HepG2 (cell line): ENCODE measurements at regions not wholly inside any gene's neighbourhood (a gene's known extent, or its start where the extent isn't known, plus 50 kb on each side); places are given as distances from the start of the nearest gene placed in this dataset.

ENCODE experiments used
- ATAC-seq: fragments of 200-7000 bp; cut with Tn5 transposase; 3 replicates; pipeline ENCODE4 v1.9.1; 2020; ENCODE audit warnings: mild to moderate bottlenecking, moderate library complexity
- BruUV-seq: library from RNA; stranded (reverse); fragments of 400-500 nt; replicated peaks from 2 replicates; lab custom pipeline; 2021; lab: Mats Ljungman, UMichigan
- CTCF ChIA-PET: fragments of 300-600 bp; formaldehyde crosslinking; extraction: SDS; loops from one replicate; lab custom pipeline; 2021; ENCODE audit warnings: low total read pairs, inconsistent platforms, low intra/inter-chr PET ratio; lab: Yijun Ruan, JAX
- POLR2A ChIA-PET: fragments of 350-600 bp; sonication (Branson Sonifier 250); formaldehyde crosslinking; loops from one replicate; lab custom pipeline; 2020; ENCODE audit warnings: antibody characterized with exemption, inconsistent platforms; lab: Yijun Ruan, JAX
- DNase-seq: peaks from one replicate; pipeline ENCODE4 v3.0.0-alpha.2; 2015; ENCODE audit warnings: low spot score
- FAIRE-seq: peaks from 3 replicates; lab custom pipeline; 2011; peaks lifted over from hg19 to GRCh38; lab: Jason Lieb, UNC
- H2AFZ ChIP-seq: one replicate; pipeline ENCODE4 v1.6.1; 2011; ENCODE audit warnings: low read length, inconsistent platforms
- H3K27ac ChIP-seq: fragments of 300-600 bp; 3 replicates; pipeline ENCODE4 v1.8.0; 2011; ENCODE audit warnings: mixed run types, mild to moderate bottlenecking, mixed read lengths, low read length, inconsistent platforms; ENCODE audit not compliant: insufficient read depth; ENCODE audit errors: extremely low read length
- H3K27me3 ChIP-seq, 2 experiments: fragments of 200-600 bp in 1 of 2; 2 replicates in 1 of 2; 3 replicates in 1 of 2; pipeline versions ENCODE4 v1.6.0 to v1.8.0; 2011; ENCODE audit warnings: low read length in 2 of 2, mild to moderate bottlenecking in 2 of 2, moderate library complexity in 2 of 2, inconsistent platforms in 1 of 2; ENCODE audit not compliant: insufficient read depth in 2 of 2, control insufficient read depth in 1 of 2
- H3K36me3 ChIP-seq, 2 experiments: fragments of 200-600 bp in 1 of 2; replicated peaks in 1 of 2; 2 replicates in 1 of 2; 3 replicates in 1 of 2; pipeline versions ENCODE4 v1.5.1 to v1.8.0; 2011; ENCODE audit warnings: low read length in 2 of 2, inconsistent platforms in 1 of 2; ENCODE audit not compliant: insufficient read depth in 2 of 2, control insufficient read depth in 1 of 2
- H3K4me1 ChIP-seq: 2 replicates; pipeline ENCODE4 v1.5.1; 2012; ENCODE audit warnings: low read length, inconsistent platforms; ENCODE audit not compliant: insufficient read depth
- H3K4me2 ChIP-seq: 2 replicates; pipeline ENCODE4 v1.6.0; 2011; ENCODE audit warnings: low read depth, low read length, inconsistent platforms
- H3K4me3 ChIP-seq, 3 experiments: fragments of 200-600 bp in 1 of 3; sonication (generic), shearing (Covaris generic) in 1 of 3; replicated peaks in 1 of 3; 2 replicates each; pipeline ENCODE4 v1.5.1; 2011 to 2016; ENCODE audit warnings: low read length in 3 of 3, inconsistent platforms in 2 of 3, low read depth in 2 of 3, mild to moderate bottlenecking in 2 of 3, control low read depth in 1 of 3, mixed read lengths in 1 of 3; ENCODE audit not compliant: insufficient read depth in 1 of 3
- H3K79me2 ChIP-seq: one replicate; pipeline ENCODE4 v1.6.1; 2011; ENCODE audit warnings: low read length, inconsistent platforms; ENCODE audit not compliant: insufficient read depth
- H3K9ac ChIP-seq: 2 replicates; pipeline ENCODE4 v1.6.0; 2011; ENCODE audit warnings: mild to moderate bottlenecking, low read depth, low read length, inconsistent platforms; ENCODE audit not compliant: insufficient read depth
- H3K9me3 ChIP-seq: 2 replicates; pipeline ENCODE4 v1.5.1; 2012; ENCODE audit warnings: mild to moderate bottlenecking, low read length
- H4K20me1 ChIP-seq: 2 replicates; pipeline ENCODE4 v1.6.0; 2011; ENCODE audit warnings: inconsistent platforms, mild to moderate bottlenecking, low read length, moderate library complexity; ENCODE audit not compliant: insufficient read depth
- CCDC6 ChIP-seq: sonication (generic); formaldehyde crosslinking; IDR thresholded peaks from 2 replicates; pipeline ENCODE4 v1.8.1; 2022; ENCODE audit warnings: mild to moderate bottlenecking, missing genetic modification reagents, moderate library complexity
- DMAP1 ChIP-seq: IDR thresholded peaks from 2 replicates; pipeline ENCODE4 v1.6.1; 2016
- DNMT3B ChIP-seq: conservative IDR thresholded peaks from 2 replicates; pipeline ENCODE4 v1.6.1; 2016; ENCODE audit warnings: missing biosample characterization, control low read depth
- HNF1B ChIP-seq: sonication (generic); formaldehyde crosslinking; IDR thresholded peaks from 2 replicates; pipeline ENCODE4 v1.5.1; 2020; ENCODE audit warnings: mild to moderate bottlenecking, moderate library complexity, missing genetic modification reagents
- HOXA5 ChIP-seq: sonication (generic); formaldehyde crosslinking; IDR thresholded peaks from 2 replicates; pipeline ENCODE4 v1.4.0; 2020; ENCODE audit warnings: missing genetic modification reagents
- WGBS: methylation state at CpG from one replicate; pipeline ENCODE4 v1.1.6; 2017; ENCODE audit warnings: low lambda C conversion rate; 5-methylcytosine and 5-hydroxymethylcytosine counted together
- in situ Hi-C: cut with HindIII; loops from 2 replicates; pipeline ENCODE4 v1.10.0; 2017; ENCODE audit warnings: low pct_unique_long_range_greater_than_20kb; ENCODE audit not compliant: extremely low pct_ligation_motif_present
- intact Hi-C: fragments of 100-400 bp; cut with micrococcal nuclease; formaldehyde crosslinking; loops from one replicate; pipeline ENCODE4 v1.10.0; 2022; ENCODE audit not compliant: unreplicated experiment
- TF ChIP-seq, protein P1 (sequence below): sonication (generic); formaldehyde crosslinking; IDR thresholded peaks from 2 replicates; pipeline ENCODE4 v1.4.0; 2020; ENCODE audit warnings: missing genetic modification reagents
- TF ChIP-seq, protein P2 (sequence below): sonication (generic); formaldehyde crosslinking; IDR thresholded peaks from 2 replicates; pipeline ENCODE4 v1.5.0; 2020; ENCODE audit warnings: mild to moderate bottlenecking, missing genetic modification reagents, borderline replicate concordance

DNA sequence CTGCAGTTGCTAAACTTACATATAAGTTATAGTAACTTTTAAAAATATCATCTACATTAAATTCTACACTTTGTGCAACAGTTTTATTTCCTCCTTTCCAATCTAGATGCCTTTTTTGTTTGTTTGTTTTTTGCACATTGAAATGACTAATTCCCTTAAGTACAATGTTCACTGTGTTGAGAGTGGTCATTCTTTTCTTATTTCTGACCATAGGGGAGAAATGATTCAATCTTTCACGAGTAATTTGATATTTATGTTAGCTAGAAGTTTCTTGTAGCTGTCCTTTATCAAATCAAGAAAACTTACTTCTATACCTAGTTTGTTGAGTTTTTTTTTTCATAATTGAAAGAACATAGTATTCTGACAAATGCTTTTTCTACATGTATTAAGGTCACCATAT, 85.0 kb upstream of the CBLB start:
- no peak for ATAC-seq
- Histone ChIP-seq H3K36me3 (no peaks in the 10 kb centered on the region), H3K4me1 (no peaks in the 10 kb centered on the region), H3K4me2 (no peak overlapping the region), H3K9me3 (no peaks in the 10 kb centered on the region), H3K79me2 (no peaks in the 10 kb centered on the region), H2AFZ (no peak overlapping the region), H3K9ac (no peak overlapping the region), H3K4me3 (no peak overlapping the region), H3K27me3 (no peaks in the 10 kb centered on the region), H3K27ac (no peak overlapping the region), H4K20me1 (no peaks in the 10 kb centered on the region)
- CTCF ChIA-PET: no interaction called here
- intact Hi-C loops (no loop called here), in situ Hi-C loops (no loop called here)
- no peak for DNase-seq
- POLR2A ChIA-PET: no interaction called here
- 0% methylated on average over 1 of the region's 1 CpG for WGBS
- TF ChIP-seq, protein P1, sequence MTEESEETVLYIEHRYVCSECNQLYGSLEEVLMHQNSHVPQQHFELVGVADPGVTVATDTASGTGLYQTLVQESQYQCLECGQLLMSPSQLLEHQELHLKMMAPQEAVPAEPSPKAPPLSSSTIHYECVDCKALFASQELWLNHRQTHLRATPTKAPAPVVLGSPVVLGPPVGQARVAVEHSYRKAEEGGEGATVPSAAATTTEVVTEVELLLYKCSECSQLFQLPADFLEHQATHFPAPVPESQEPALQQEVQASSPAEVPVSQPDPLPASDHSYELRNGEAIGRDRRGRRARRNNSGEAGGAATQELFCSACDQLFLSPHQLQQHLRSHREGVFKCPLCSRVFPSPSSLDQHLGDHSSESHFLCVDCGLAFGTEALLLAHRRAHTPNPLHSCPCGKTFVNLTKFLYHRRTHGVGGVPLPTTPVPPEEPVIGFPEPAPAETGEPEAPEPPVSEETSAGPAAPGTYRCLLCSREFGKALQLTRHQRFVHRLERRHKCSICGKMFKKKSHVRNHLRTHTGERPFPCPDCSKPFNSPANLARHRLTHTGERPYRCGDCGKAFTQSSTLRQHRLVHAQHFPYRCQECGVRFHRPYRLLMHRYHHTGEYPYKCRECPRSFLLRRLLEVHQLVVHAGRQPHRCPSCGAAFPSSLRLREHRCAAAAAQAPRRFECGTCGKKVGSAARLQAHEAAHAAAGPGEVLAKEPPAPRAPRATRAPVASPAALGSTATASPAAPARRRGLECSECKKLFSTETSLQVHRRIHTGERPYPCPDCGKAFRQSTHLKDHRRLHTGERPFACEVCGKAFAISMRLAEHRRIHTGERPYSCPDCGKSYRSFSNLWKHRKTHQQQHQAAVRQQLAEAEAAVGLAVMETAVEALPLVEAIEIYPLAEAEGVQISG (CRISPR knock-in tag): no peak
- TF ChIP-seq HNF1B (CRISPR knock-in tag) (no peak), DNMT3B (no peak), CCDC6 (CRISPR knock-in tag) (no peak), HOXA5 (CRISPR knock-in tag) (no peak), DMAP1 (CRISPR knock-in tag) (no peak)
- TF ChIP-seq, protein P2, sequence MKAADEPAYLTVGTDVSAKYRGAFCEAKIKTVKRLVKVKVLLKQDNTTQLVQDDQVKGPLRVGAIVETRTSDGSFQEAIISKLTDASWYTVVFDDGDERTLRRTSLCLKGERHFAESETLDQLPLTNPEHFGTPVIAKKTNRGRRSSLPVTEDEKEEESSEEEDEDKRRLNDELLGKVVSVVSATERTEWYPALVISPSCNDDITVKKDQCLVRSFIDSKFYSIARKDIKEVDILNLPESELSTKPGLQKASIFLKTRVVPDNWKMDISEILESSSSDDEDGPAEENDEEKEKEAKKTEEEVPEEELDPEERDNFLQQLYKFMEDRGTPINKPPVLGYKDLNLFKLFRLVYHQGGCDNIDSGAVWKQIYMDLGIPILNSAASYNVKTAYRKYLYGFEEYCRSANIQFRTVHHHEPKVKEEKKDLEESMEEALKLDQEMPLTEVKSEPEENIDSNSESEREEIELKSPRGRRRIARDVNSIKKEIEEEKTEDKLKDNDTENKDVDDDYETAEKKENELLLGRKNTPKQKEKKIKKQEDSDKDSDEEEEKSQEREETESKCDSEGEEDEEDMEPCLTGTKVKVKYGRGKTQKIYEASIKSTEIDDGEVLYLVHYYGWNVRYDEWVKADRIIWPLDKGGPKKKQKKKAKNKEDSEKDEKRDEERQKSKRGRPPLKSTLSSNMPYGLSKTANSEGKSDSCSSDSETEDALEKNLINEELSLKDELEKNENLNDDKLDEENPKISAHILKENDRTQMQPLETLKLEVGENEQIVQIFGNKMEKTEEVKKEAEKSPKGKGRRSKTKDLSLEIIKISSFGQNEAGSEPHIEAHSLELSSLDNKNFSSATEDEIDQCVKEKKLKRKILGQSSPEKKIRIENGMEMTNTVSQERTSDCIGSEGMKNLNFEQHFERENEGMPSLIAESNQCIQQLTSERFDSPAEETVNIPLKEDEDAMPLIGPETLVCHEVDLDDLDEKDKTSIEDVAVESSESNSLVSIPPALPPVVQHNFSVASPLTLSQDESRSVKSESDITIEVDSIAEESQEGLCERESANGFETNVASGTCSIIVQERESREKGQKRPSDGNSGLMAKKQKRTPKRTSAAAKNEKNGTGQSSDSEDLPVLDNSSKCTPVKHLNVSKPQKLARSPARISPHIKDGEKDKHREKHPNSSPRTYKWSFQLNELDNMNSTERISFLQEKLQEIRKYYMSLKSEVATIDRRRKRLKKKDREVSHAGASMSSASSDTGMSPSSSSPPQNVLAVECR (CRISPR knock-in tag): no peak
- FAIRE-seq: no peak
- no TSS peak for BruUV-seq
